Liver (tissue), 8 donors: ENCODE measurements at regions not wholly inside any gene's neighbourhood (a gene's known extent, or its start where the extent isn't known, plus 50 kb on each side); places are given as distances from the start of the nearest gene placed in this dataset.
"Not testable (repeated sequence)": the region's sequence is repeated elsewhere in the genome, so short reads cannot be mapped to it uniquely, and the experiment has no call there.

ENCODE experiments used
- DNase-seq: peaks from one replicate; pipeline ENCODE4 v3.0.0-alpha.2; 2017; ENCODE audit warnings: low spot score
- H3K27ac ChIP-seq, 2 donors: one replicate each; pipeline ENCODE4 v1.7.0; 2013; ENCODE audit warnings: inconsistent platforms in 2 of 2, low read length in 2 of 2, control low read depth in 1 of 2, low read depth in 1 of 2, mild to moderate bottlenecking in 1 of 2
- H3K27me3 ChIP-seq, 4 donors: one replicate each; pipeline versions ENCODE4 v1.6.1 to v1.7.0; 2013; ENCODE audit warnings: low read length in 3 of 4, inconsistent platforms in 1 of 4, mild to moderate bottlenecking in 1 of 4, moderate library complexity in 1 of 4; ENCODE audit not compliant: control insufficient read depth in 4 of 4, insufficient read depth in 4 of 4
- H3K36me3 ChIP-seq, 4 donors: one replicate each; pipeline versions ENCODE4 v1.6.1 to v1.7.0; 2013; ENCODE audit warnings: low read length in 3 of 4, mild to moderate bottlenecking in 3 of 4, low read depth in 1 of 4, moderate library complexity in 1 of 4; ENCODE audit not compliant: control insufficient read depth in 4 of 4, insufficient read depth in 3 of 4
- H3K4me1 ChIP-seq, 4 donors: one replicate each; pipeline versions ENCODE4 v1.6.1 to v1.7.0; 2013; ENCODE audit warnings: low read length in 3 of 4, mild to moderate bottlenecking in 3 of 4, moderate library complexity in 1 of 4; ENCODE audit not compliant: control insufficient read depth in 4 of 4, insufficient read depth in 4 of 4
- H3K4me3 ChIP-seq, 3 donors: one replicate each; pipeline versions ENCODE4 v1.6.1 to v1.7.0; 2013; ENCODE audit warnings: low read length in 3 of 3, control low read depth in 1 of 3, low read depth in 1 of 3, mild to moderate bottlenecking in 1 of 3
- H3K9ac ChIP-seq, 2 donors: one replicate each; pipeline ENCODE4 v1.7.0; 2013; ENCODE audit warnings: low read length in 2 of 2, mild to moderate bottlenecking in 2 of 2, moderate library complexity in 2 of 2, control low read depth in 1 of 2, low read depth in 1 of 2
- H3K9me3 ChIP-seq, 4 donors: one replicate each; pipeline versions ENCODE4 v1.6.1 to v1.7.0; 2013; ENCODE audit warnings: low read length in 3 of 4; ENCODE audit not compliant: control insufficient read depth in 4 of 4
- ATF3 ChIP-seq: IDR thresholded peaks from 2 replicates; pipeline ENCODE4 v1.6.1; 2016; ENCODE audit warnings: antibody characterized with exemption
- CTCF ChIP-seq: fragments of 150-350 bp; IDR thresholded peaks from 2 replicates; pipeline ENCODE4 v1.5.1; 2017; ENCODE audit warnings: improper control_type of control experiment, low read depth, low read length; ENCODE audit not compliant: missing input control
- EGR1 ChIP-seq, 2 donors: IDR thresholded peaks; 2 replicates each; pipeline ENCODE4 v1.6.1; 2016 to 2018; ENCODE audit warnings: antibody characterized with exemption in 2 of 2, low read depth in 2 of 2
- FOXA1 ChIP-seq: IDR thresholded peaks from 2 replicates; pipeline ENCODE4 v1.6.1; 2016; ENCODE audit warnings: antibody characterized with exemption
- FOXA2 ChIP-seq: IDR thresholded peaks from 2 replicates; pipeline ENCODE4 v1.6.1; 2016; ENCODE audit warnings: antibody characterized with exemption
- GABPA ChIP-seq, 2 donors: IDR thresholded peaks in 1 of 2; conservative IDR thresholded peaks in 1 of 2; 2 replicates each; pipeline ENCODE4 v1.6.1; 2016; ENCODE audit warnings: antibody characterized with exemption in 2 of 2, mild to moderate bottlenecking in 1 of 2, moderate library complexity in 1 of 2
- HNF4A ChIP-seq, 2 donors: conservative IDR thresholded peaks; 2 replicates each; pipeline ENCODE4 v1.6.1; 2016; ENCODE audit warnings: antibody characterized with exemption in 2 of 2, mild to moderate bottlenecking in 2 of 2
- JUND ChIP-seq, 2 donors: IDR thresholded peaks; 2 replicates each; pipeline ENCODE4 v1.6.1; 2016; ENCODE audit warnings: antibody characterized with exemption in 2 of 2
- MAX ChIP-seq: IDR thresholded peaks from 2 replicates; pipeline ENCODE4 v1.6.1; 2016; ENCODE audit warnings: antibody characterized with exemption
- NR2F2 ChIP-seq: IDR thresholded peaks from 2 replicates; pipeline ENCODE4 v1.6.1; 2016; ENCODE audit warnings: antibody characterized with exemption
- REST ChIP-seq: IDR thresholded peaks from 2 replicates; pipeline ENCODE4 v1.6.1; 2016; ENCODE audit warnings: antibody characterized with exemption, mild to moderate bottlenecking
- RXRA ChIP-seq, 2 donors: IDR thresholded peaks; 2 replicates each; pipeline ENCODE4 v1.6.1; 2017 to 2018; ENCODE audit warnings: antibody characterized with exemption in 2 of 2, mild to moderate bottlenecking in 1 of 2
- SP1 ChIP-seq: IDR thresholded peaks from 2 replicates; pipeline ENCODE4 v1.6.1; 2018; ENCODE audit warnings: antibody characterized with exemption, mild to moderate bottlenecking
- YY1 ChIP-seq: IDR thresholded peaks from 2 replicates; pipeline ENCODE4 v1.6.1; 2016; ENCODE audit warnings: antibody characterized with exemption, mild to moderate bottlenecking
- WGBS: extraction: QIAGEN DNeasy Blood & Tissue Kit; methylation state at CpG from one replicate; pipeline ENCODE4 v1.1.7; 2013; 5-methylcytosine and 5-hydroxymethylcytosine counted together
- donor health status: healthy.
- donor health status: healthy.
- donor health status: healthy.
- donor health status: healthy.
- donor health status: healthy.

- H3K9ac ChIP-seq, result no peak overlapping the region
- H3K9me3 ChIP-seq, result no peaks in the 10 kb centered on the region
- no peaks in the 10 kb centered on the region for H3K27me3 ChIP-seq
- WGBS, result 78% methylated on average over 6 of the region's 6 CpGs
- peaks cover 0 to 5% (median 0%) of the 10 kb centered on the region in 4 donors for H3K36me3 ChIP-seq
- DNase-seq, result no peak
- no peaks in the 10 kb centered on the region for H3K4me1 ChIP-seq
- no peak overlapping the region for H3K27ac ChIP-seq
- TF ChIP-seq MAX (no peak), EGR1 (IDR thresholded peaks at IDR 0.05; ENCODE audit: low read depth in 2 of 2) (no peak), RXRA (IDR thresholded peaks at IDR 0.05) (no peak), HNF4A (conservative IDR thresholded peaks at IDR 0.05) (no peak), GABPA (IDR thresholded peaks at IDR 0.05 in 1 of 2, conservative IDR thresholded peaks at IDR 0.05 in 1 of 2) (no peak), JUND (IDR thresholded peaks at IDR 0.05) (no peak)
- H3K4me3 ChIP-seq, result no peak overlapping the region
These were observed 72.0 kb upstream of the VKORC1L1 start for GRCh38 chr7:65800890-65801341.

- H3K4me1 ChIP-seq, result no peaks in the 10 kb centered on the region
- H3K9ac ChIP-seq, result no peak overlapping the region
- no peak for TF ChIP-seq ATF3
- no peak for TF ChIP-seq CTCF
- TF ChIP-seq GABPA (IDR thresholded peaks at IDR 0.05 in 1 of 2, conservative IDR thresholded peaks at IDR 0.05 in 1 of 2), result no peak
- TF ChIP-seq REST, result no peak
- TF ChIP-seq JUND (IDR thresholded peaks at IDR 0.05), result no peak
- no peak for TF ChIP-seq RXRA (IDR thresholded peaks at IDR 0.05)
- no peak for TF ChIP-seq FOXA1
- TF ChIP-seq NR2F2, result no peak
- no peak for TF ChIP-seq YY1
- no peak for TF ChIP-seq SP1
- no peak for TF ChIP-seq FOXA2
- no peak for TF ChIP-seq HNF4A (conservative IDR thresholded peaks at IDR 0.05)
- no peak for DNase-seq
- no peaks in the 10 kb centered on the region for H3K9me3 ChIP-seq
- no peaks in the 10 kb centered on the region for H3K27me3 ChIP-seq
- peaks cover 0 to 4% (median 0%) of the 10 kb centered on the region in 4 donors for H3K36me3 ChIP-seq
- WGBS, result 90% methylated on average over 4 of the region's 4 CpGs
- no peak overlapping the region for H3K27ac ChIP-seq
- H3K4me3 ChIP-seq, result no peak overlapping the region
These were observed 68.0 kb upstream of the VKORC1L1 start for GRCh38 chr7:65804887-65805286.

- H3K9ac ChIP-seq, result not testable (repeated sequence)
- WGBS, result 91% methylated on average over 5 of the region's 5 CpGs
These were observed 65.8 kb upstream of the VKORC1L1 start for GRCh38 chr7:65807067-65807466.

More at GRCh38 chr7:65807067-65807466, 65.8 kb upstream of the VKORC1L1 start:
- H3K4me3 ChIP-seq, H3K4me1 ChIP-seq, H3K27ac ChIP-seq, H3K27me3 ChIP-seq, DNase-seq, H3K9me3 ChIP-seq, H3K36me3 ChIP-seq: not testable (repeated sequence)
